NCI-H446 (cell line): ENCODE measurements at regions not wholly inside any gene's neighbourhood (a gene's known extent, or its start where the extent isn't known, plus 50 kb on each side); places are given as distances from the start of the nearest gene placed in this dataset.

Experiments used
- DNase-seq, 2 experiments: peaks; one replicate each; lab custom pipeline; 2025; lab: John Stamatoyannopoulos, UW

DNA sequence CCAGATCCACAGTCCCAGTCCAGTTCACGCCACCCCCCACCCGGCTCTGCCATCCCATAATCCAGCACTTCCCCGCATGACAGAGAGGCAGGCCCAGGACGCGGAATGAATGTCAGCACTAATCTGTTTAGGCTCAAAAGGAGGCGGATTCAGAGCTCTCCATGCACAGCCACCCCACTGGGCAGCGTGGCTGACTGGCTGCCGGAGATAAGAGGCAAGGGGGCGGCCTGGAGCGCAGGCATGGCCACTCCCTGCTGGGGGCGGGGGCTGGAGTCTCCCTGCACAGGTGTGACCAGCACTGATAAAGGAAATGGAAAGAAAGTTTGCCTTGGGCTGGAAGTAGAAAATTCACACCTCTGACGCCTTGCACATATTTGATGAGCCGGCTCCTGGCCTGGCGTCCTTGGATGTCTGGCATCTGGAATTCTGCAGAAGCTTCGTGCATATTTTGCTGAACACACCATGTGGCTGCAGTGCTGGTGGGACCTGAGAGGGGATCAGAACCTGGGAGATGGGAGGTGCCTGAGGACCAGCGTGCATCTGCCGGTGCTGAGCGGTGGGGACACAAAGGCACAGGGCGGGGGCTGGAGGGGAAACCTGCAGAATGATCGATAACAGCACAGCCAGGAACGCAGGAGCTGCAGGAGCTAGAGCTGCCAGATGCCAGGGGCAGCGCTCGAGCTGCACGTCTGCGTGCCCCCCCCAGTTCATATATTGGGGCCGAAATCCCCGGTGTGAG is 344.4 kb downstream of the CTTN start:
- DNase-seq = no peak

DNA sequence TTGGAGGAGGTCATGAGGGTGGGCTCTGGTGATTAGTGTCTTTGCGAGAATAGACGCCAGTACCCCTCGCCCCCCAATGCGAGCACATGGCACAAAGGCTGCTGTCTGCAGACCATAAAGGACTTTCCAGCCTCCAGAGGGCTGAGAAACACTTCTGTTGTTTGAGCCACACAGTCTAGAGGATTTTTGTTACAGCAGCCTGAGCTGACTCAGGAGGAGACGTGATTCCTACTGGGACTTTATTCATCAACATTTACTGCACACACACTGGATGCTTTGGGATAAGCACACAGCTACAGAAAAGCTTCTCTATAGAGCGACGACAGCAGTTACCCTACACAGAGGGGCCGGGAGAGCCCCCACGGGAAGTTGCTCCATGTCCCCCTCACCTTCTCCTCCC is 345.0 kb downstream of the CTTN start:
- DNase-seq = no peak

DNA sequence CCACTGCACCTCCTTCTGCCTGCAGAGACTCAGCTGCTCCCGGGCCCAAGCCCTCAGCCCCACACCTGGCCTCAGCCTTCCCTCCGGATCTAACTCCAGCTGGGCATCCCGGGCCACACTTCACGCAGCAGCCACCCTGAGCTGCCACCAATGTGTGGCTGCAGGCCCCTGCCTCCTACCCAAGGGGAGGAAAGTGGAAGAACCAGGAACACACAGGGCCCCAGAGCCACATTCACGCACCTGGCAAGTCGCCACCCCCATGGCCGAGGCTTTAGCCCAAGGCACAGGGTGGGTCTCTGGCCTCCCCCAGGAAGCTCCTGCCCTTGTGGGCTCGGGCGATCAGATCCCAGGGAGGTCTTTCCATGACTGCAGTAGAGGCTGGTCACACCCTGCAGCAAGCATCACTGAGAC is 345.6 kb downstream of the CTTN start:
- DNase-seq = no peak

DNA sequence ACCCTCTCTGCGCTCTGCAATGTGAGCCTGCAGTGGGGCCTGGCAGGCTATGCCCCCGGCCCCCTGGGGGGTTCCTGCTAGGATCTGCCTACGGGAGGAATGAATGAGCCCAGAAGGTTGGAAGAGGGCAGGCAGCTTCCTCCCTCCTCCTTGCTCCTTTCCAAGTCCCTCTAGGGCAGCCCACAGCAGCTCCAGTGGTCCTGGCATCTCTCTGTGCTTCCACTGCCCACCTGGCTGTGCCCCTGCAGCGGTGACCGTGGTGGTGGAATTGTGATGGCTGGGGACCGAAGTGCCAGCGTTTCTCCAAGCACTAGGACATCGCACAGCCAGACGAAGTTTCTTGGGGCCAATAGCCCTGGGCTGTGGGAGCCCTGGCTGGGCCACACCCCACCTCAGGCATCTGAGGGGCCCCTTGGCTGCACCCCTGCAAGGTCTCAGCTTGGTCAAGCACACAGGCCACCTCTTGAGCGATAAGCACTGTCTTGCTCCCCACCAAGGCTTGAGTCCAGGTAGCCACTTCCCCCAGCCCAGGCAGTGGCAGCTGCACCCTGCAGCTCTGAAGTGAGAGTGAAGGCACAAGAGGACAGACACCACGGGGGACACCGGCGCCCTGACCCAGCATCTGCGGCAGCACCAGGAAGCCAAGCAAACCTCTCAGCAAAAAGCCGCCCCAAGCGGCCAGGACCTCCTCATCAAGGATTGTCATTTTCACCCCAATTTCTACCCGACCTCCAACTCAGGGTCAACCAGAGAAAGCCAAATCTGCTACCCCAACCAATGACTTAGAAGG is 346.3 kb downstream of the CTTN start:
- no peak for DNase-seq

DNA sequence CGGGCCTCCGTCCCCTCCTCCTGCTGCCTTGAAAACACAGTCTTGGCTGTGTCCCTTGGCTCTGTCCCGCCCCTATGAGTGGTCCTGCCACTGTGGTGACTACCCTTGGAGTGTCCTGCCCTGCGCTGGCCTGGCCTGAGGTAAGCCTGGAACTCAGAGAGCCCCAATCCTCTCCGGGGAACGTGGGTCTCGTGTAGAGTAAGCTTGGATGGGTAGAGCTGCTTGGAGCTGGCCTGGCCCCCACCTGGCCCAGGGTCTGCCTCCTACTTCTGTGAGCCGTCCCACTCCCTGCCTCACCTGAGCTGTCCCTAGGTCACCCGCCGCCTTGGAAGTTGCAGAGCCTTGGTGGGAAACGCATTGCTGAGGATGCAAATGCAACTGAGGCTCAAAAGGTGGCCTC is 347.1 kb downstream of the CTTN start:
- no peak for DNase-seq

DNA sequence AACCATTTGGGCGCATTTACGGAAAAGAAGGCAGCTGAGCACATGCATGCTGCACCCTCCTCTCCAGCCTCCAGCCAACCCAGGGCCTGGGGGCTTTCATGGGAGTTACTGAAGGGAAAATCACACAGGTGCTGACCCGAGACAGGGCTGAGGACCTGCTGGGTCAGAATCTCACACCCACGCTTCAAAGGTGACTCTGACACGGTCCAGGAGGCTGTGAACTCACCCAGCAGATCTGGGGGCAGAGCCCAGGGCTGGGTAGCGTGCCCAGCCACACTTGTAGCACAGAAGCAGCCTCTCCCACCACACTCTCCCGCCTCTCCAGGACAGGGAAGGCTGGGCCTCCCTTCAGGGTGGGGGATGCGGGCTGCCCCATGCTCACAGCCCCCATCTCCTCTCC is 347.6 kb downstream of the CTTN start:
- no peak for DNase-seq

DNA sequence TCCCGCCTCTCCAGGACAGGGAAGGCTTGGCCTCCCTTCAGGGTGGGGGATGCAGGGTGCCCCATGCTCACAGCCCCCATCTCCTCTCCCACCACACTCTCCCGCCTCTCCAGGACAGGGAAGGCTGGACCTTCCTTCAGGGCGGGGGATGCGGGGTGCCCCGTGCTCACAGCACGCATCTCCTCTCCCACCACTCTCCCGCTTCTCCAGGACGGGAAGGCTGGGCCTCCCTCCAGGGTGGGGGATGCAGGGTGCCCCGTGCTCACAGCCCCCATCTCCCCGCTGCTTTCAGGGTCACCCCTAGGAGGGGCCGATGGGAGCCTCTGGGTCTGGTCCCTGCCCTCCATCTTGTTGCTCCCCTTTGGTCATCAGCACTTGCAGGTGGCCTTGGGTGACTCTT is 348.0 kb downstream of the CTTN start:
- DNase-seq = no peak

DNA sequence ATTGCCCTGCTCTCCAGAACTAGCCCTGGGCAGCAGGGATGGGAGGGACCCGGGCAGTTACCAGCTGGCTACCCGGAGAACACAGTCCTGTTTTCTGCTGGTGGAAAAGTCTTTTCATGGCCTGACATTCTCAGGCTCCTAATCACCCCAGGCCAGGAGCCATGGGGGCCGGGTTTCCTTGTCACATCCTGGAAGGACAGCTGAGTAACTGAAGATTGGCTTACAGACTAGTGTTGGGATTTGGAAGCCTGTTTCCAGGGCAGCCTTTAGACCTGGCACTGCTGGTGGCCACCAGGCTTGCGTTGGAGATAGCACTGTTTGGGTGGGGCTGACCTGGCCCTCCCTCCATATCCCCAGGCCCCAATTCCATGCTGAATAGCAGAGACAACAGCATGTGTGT is 349.0 kb downstream of the CTTN start:
- DNase-seq = no peak

DNA sequence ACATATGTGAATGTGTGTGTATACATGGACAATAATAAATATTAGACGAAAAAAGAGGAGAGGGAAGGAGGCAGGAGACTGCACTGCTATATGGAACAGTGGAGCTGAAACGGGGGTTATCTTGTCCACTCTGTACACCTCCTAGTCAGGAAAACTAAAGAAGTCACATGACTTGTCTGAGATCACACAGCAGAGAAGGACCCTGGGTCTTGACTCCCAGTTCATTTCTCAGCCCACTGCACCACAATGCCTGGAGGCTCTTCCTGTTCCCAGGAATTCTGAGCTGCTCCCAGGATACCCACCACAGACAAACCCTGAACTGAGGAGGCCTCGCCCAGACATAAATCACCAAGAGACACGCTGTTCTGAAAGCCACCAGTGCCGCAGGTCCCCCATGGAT is 349.6 kb downstream of the CTTN start:
- no peak for DNase-seq

DNA sequence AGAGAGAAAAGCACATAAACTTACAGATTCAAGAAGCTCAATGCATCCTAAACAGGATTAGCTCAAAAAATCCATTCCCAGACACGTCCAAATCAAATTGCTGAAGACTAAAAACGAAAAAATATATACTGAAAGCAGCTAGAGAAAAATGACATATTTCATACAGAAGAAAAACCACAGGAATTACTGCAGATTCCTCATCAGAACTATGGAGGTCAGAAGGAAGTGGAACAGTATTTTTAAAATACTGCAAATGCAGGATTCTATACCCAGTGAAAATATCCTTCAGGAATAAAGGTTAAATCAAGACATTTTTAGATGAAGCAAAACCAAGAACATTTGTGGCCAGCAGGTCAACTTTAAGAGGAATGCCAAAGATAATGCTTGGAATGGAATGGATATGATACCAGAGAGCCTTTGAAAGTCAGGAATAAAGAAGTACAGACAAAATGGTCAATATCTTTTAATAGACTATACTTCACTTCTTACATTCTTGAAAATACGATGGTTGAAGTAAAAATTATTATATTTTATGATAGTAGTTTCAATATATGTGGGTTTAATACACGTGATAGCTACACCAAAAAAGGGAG is 352.9 kb downstream of the CTTN start:
- no peak for DNase-seq

DNA sequence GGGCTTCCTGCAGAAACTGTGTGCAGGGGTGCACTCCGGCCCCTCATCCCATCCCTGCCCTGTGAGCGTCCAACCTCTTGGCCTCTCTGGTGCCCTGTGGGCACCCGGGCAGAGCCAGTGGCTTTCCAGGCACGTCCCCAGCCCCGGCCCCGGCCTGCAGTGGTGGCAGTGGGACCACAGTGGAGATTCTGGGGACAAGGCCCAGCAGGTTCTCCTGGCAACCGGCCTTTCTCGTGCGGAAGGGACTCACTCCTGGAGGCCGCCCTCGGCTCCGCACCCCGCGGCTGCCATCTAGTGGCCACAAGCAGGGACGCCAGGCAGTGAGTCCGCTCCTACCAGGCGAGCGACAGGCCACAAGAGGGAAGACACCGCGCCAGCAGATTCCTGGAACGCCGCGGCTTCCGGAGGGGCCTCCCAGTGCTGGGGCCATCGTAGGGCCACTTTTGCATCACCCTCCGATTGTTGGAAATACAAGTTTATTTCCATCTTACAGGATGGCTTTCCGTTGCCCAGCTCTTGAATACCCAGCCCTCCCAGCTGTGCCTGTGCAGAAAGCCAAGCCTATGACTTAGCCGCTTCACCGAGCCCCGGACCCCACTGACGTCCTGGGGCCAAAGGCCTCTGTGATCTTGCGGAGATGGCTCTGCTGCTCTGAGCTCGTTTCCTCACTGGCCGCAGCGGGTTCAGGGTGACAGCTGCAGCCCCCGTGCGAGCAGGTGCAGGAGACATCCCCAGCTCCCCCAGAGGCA is 357.3 kb downstream of the CTTN start:
- peak; percentile 10 to 67 for DNase-seq

DNA sequence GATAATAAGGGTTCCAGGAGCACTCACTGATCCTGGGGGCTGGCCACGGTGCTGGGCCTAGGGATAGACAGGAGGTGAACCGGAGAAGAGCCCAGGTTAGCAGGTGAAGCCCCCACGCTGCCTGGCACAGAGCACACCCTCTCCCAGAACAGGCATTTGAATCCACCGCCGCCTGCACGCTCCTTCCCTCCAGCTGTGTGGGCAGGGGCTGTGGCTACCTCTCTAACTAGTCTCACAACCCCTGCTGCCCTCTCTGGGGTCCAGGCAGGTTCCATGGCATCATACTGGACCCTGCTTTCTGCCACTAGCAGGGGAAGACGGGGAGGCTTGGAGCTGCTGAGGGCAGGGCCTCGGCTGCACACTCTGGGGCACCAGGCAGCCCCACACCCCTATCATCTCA is 358.0 kb downstream of the CTTN start:
- DNase-seq = no peak

DNA sequence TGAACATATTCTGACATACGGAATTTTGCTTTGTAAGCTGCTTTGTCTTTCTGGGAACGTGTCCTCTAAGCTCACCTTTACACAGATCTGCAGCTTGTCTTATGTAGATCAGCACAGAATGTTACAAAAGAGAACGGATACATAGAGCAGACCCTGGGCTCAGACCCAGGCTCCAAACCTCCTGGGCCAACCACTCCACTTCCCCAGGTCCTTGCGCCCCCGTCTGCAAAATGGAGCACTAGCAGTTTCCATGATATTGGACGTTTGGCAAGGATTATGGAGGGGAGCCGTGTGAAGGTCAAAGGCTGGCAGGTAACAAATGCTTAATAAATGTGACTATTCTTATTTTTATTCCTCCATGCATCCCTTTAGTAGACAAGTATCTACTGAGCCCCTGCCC is 358.4 kb downstream of the CTTN start:
- no peak for DNase-seq

DNA sequence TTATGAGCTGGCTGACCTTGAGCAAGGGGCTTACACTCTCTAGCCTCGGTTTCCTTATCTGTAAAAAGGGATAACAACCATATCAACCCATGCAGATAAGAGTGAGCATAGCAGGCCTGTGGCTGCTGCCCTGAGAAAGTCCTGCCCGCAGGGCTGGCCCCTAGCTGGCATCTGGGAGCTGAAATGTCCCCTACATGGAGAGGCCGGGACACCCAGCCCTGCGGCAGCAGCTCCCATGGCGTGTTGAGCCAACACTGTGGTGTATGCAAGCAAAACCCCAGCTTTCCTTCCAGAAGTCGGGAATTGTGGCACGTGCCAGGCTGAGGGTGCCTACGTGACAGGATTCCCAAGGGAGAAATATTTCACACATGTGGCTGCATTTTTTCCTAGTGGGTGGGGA is 358.9 kb downstream of the CTTN start:
- no peak for DNase-seq

DNA sequence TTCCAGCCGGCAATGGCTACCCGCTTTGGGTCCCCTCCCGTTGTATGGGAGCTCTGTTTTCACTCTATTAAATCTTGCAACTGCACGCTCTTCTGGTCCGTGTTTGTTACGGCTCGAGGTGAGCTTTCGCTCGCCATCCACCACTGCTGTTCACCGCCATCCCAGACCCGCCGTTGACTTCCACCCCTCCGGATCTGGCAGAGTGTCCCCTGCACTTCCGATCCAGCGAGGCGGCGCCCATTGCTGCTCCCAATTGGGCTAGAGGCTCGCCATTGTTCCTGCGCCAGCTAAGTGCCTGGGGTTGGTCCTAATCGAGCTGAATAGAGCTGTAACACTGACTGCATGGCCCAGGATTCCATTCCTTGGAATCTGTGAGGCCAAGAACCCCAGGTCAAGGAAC is 359.9 kb downstream of the CTTN start:
- no peak for DNase-seq

DNA sequence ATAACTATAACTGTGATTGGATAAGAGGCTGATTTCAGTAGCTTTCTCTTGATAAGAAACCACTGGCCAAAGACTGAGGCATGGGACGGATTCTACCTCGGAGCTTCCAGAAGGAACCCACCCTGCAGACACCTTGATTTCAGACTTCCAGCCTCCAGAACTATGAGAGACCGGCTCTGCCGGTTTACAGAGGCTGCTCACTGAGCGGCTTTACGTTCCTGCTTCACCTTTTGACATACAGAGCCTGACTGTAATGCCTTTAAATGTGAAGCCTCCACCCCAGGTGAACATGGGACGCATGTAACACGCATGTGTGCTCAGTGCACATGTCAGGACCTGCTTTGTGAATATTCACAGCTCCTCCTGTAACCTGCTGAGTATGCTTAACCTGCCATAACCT is 361.5 kb downstream of the CTTN start:
- no peak for DNase-seq

DNA sequence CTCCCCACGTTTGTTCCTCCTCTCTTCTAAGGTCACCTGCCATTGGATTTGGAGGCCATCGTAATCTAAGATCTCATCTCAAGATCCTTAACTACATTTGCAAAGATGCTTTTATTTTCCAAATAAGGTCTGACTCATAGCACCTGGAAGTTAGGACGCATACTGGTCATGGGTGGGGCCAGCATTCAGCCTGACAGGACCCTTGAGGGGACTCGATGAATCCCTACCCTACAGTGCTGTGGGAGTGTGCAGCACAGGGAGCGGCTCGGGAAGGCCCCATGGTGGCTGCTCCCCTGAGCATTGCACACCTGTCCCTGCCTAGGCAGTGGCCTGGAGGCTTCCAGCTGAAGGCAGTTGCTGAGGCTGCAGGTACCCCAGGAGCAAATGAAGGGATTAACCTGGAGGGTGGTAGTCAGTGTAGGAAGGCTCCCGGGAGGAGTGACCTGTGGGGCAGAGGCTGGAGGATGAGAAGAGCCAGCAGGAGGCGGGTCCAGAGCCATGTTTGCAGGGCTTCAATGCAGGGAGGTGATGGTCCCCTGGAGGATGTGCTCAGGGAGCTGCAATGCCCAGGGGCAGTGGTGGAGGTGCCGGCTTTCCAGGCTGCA is 362.2 kb downstream of the CTTN start:
- DNase-seq = no peak

DNA sequence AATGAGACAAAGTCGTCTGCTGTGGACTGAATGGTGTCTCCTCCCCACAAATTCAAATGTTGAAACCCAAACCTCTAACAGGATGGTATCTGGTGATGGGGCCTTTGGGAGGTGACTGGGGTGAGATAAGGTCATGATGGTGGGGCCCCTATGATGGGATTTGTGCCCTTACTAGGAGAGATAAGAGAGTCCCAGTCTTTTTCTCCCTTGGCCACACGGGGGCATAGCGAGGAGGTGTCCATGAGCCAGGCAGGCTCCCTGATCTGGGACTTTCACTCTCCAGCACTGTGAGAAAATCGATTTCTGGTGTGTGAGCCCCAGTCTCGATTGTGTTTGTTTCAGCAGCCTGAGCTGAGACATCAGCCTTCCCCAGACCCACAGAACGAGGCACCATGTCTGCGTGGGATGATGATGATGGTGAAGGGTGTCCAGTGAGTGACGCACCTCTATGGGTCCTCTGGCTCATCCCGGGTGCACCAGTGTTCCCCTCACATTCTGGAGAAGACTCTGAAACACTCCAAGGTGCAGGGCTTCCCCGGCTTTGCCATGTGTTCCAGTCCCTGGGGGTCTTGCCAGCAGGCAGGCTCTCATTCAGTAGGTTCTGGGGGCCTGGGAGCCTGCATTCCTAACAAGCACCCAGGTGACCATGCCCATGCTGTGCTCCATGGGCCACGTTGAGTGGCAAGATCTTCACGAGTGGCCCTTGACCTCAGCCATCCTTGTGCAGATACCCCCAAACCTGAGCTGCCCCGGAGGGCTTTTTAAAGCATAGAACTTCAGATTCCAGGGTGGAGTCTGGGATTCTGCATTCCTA is 363.0 kb downstream of the CTTN start:
- DNase-seq = no peak

DNA sequence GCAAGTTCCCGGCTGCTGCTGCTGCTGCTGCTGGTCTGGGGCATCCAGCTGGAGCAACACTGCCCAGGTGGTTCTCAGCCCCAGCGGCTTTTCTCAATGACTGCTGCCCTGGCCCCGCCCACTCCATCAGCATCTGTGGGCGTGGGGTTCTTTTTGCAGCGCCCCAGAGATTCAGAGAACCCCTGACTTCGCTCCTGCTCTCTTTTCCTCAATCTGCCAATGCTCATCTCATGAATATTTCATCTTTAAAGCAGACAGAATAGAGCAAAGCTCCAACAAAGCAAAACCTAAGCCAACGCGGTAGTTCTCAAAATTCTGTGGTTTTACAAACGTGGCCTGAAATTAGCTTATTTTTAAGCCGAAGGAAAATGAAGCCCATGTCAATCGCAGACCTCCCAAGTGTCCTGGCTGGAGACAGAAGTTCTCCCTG is 363.6 kb downstream of the CTTN start:
- DNase-seq = no peak

DNA sequence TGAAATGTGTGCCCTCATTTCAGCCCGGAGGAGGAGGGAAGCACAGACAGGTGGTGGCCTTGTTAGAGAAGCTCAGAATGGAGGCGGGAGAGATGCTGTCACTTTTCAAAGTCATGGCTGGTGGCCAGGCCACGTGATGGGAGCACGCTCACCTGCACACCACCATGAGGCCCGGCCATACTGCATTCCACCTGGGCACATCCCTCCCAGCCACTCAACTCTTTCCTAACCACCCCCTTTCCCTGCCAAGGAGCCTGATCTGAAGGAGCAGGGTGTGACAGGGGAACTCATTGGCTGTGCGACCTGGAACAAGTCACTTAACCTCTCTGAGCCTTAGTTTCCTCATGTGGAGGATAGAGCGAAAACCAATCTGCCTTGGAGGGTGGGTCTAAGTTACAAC is 364.5 kb downstream of the CTTN start:
- DNase-seq = no peak

DNA sequence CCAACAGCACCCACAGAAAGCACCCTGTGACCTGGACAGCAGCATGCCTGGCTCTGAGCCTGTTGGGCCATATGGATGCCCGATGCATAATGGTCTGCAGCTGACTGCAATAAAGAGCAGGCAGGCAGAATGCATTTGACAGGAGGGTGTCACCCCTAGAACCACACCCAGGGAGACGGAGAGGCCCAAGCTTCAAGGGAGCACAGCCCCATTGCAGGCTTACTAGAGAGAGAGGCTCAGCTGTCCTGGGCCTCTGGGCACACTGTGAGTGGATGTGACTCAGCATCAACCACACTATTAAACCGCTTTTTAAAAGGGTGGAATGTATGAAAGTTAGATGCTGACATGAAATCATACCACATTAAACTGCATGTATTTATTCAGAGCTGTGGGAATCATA is 365.3 kb downstream of the CTTN start:
- no peak for DNase-seq
